ENCODE measurements at regions not wholly inside any gene's neighbourhood (a gene's known extent, or its start where the extent isn't known, plus 50 kb on each side); places are given as distances from the start of the nearest gene placed in this dataset.

GRCh38 chr12:73067616-73068015 lies 795.4 kb downstream of the TRHDE start:
- H3K4me3 ChIP-seq (ENCODE audit: insufficient read length, low read depth): no peak overlapping the region
- H3K27me3 ChIP-seq (ENCODE audit: insufficient read depth, insufficient read length): no peaks in the 10 kb centered on the region
- DNase-seq (ENCODE audit: low read depth, low spot score): no peak
- no peaks in the 10 kb centered on the region for H3K9me3 ChIP-seq (ENCODE audit: insufficient read depth, low read length)
- H3K4me1 ChIP-seq (ENCODE audit: insufficient read depth, insufficient read length): no peaks in the 10 kb centered on the region
- no peaks in the 10 kb centered on the region for H3K36me3 ChIP-seq (ENCODE audit: insufficient read depth, insufficient read length, low read length)
- H3K9ac ChIP-seq (ENCODE audit: insufficient read length, low read depth): no peak overlapping the region
- TF ChIP-seq SUZ12 (IDR thresholded peaks at IDR 0.05; ENCODE audit: extremely low read depth, insufficient read depth, insufficient read length): no peak
- TF ChIP-seq YY1 (IDR thresholded peaks at IDR 0.05; ENCODE audit: insufficient read depth, insufficient read length): no peak
- TF ChIP-seq ZNF274 (IDR thresholded peaks at IDR 0.05; ENCODE audit: low read depth, low read length): no peak

- H3K27me3 ChIP-seq (ENCODE audit: insufficient read depth, insufficient read length): no peaks in the 10 kb centered on the region
- no peaks in the 10 kb centered on the region for H3K36me3 ChIP-seq (ENCODE audit: insufficient read depth, insufficient read length, low read length)
- no peak overlapping the region for H3K4me3 ChIP-seq (ENCODE audit: insufficient read length, low read depth)
- no peak for DNase-seq (ENCODE audit: low read depth, low spot score)
- no peak overlapping the region for H3K9ac ChIP-seq (ENCODE audit: insufficient read length, low read depth)
- no peaks in the 10 kb centered on the region for H3K4me1 ChIP-seq (ENCODE audit: insufficient read depth, insufficient read length)
- TF ChIP-seq ZNF274 (IDR thresholded peaks at IDR 0.05; ENCODE audit: low read depth, low read length) (no peak), YY1 (IDR thresholded peaks at IDR 0.05; ENCODE audit: insufficient read depth, insufficient read length) (no peak), SUZ12 (IDR thresholded peaks at IDR 0.05; ENCODE audit: extremely low read depth, insufficient read depth, insufficient read length) (no peak)
- no peaks in the 10 kb centered on the region for H3K9me3 ChIP-seq (ENCODE audit: insufficient read depth, low read length)
Observed at GRCh38 chr12:73072214-73072613, 800.0 kb downstream of the TRHDE start.

GRCh38 chr12:73076760-73077159 lies 804.6 kb downstream of the TRHDE start:
- Histone ChIP-seq H3K9me3 (ENCODE audit: insufficient read depth, low read length) (no peaks in the 10 kb centered on the region), H3K4me1 (ENCODE audit: insufficient read depth, insufficient read length) (no peaks in the 10 kb centered on the region), H3K36me3 (ENCODE audit: insufficient read depth, insufficient read length, low read length) (no peaks in the 10 kb centered on the region), H3K4me3 (ENCODE audit: insufficient read length, low read depth) (no peak overlapping the region), H3K9ac (ENCODE audit: insufficient read length, low read depth) (no peak overlapping the region), H3K27me3 (ENCODE audit: insufficient read depth, insufficient read length) (no peaks in the 10 kb centered on the region)
- TF ChIP-seq ZNF274 (IDR thresholded peaks at IDR 0.05; ENCODE audit: low read depth, low read length) (no peak), SUZ12 (IDR thresholded peaks at IDR 0.05; ENCODE audit: extremely low read depth, insufficient read depth, insufficient read length) (no peak), YY1 (IDR thresholded peaks at IDR 0.05; ENCODE audit: insufficient read depth, insufficient read length) (no peak)
- no peak for DNase-seq (ENCODE audit: low read depth, low spot score)

DNA sequence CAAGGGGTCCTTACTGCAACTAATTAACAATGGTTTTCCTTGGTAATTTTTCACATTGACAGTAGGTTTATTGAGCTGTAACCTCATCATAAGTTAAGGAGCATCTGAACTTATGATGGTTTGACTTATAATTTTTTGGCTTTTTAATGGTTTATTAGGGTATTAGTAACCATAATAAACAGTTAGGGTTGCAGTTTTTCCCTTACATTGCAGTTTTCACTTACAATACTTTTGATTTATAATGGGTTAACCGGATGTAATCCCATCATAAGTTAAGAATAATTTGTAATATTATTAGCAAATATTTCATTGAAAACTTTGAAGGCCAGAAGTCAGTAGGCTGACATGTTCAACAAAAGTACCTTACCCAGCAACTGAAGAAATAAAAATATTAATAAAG lies 811.6 kb downstream of the TRHDE start:
- H3K4me1 ChIP-seq (ENCODE audit: insufficient read depth, insufficient read length): no peaks in the 10 kb centered on the region
- no peak overlapping the region for H3K9ac ChIP-seq (ENCODE audit: insufficient read length, low read depth)
- no peak for DNase-seq (ENCODE audit: low read depth, low spot score)
- no peaks in the 10 kb centered on the region for H3K36me3 ChIP-seq (ENCODE audit: insufficient read depth, insufficient read length, low read length)
- no peaks in the 10 kb centered on the region for H3K9me3 ChIP-seq (ENCODE audit: insufficient read depth, low read length)
- no peaks in the 10 kb centered on the region for H3K27me3 ChIP-seq (ENCODE audit: insufficient read depth, insufficient read length)
- TF ChIP-seq SUZ12 (IDR thresholded peaks at IDR 0.05; ENCODE audit: extremely low read depth, insufficient read depth, insufficient read length): no peak
- TF ChIP-seq YY1 (IDR thresholded peaks at IDR 0.05; ENCODE audit: insufficient read depth, insufficient read length): no peak
- no peak for TF ChIP-seq ZNF274 (IDR thresholded peaks at IDR 0.05; ENCODE audit: low read depth, low read length)
- H3K4me3 ChIP-seq (ENCODE audit: insufficient read length, low read depth): no peak overlapping the region

DNA sequence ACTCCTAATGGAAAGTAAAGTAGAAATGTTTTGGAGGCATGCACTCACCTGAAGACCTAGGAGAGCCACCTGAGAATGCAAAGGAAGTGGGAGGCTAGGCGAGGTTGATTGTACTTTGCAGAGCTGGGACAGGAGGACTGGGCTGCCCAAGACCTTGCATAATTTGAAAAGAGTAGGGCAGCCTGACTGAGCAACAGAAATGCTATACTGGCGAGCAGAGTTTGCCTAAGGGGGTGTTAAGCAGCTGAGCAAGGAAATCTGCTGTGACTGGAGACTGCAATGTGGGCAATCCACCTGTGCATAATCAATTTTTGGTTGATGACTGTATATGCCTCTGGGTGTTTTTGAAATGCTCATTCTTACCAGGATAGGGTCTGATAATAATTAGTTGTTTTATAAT lies 834.1 kb downstream of the TRHDE start:
- no peak for DNase-seq (ENCODE audit: low read depth, low spot score)
- H3K4me3 ChIP-seq (ENCODE audit: insufficient read length, low read depth): no peak overlapping the region
- H3K36me3 ChIP-seq (ENCODE audit: insufficient read depth, insufficient read length, low read length): no peaks in the 10 kb centered on the region
- no peaks in the 10 kb centered on the region for H3K27me3 ChIP-seq (ENCODE audit: insufficient read depth, insufficient read length)
- no peak for TF ChIP-seq YY1 (IDR thresholded peaks at IDR 0.05; ENCODE audit: insufficient read depth, insufficient read length)
- no peak for TF ChIP-seq SUZ12 (IDR thresholded peaks at IDR 0.05; ENCODE audit: extremely low read depth, insufficient read depth, insufficient read length)
- no peak for TF ChIP-seq ZNF274 (IDR thresholded peaks at IDR 0.05; ENCODE audit: low read depth, low read length)
- H3K9ac ChIP-seq (ENCODE audit: insufficient read length, low read depth): no peak overlapping the region
- no peaks in the 10 kb centered on the region for H3K9me3 ChIP-seq (ENCODE audit: insufficient read depth, low read length)
- no peaks in the 10 kb centered on the region for H3K4me1 ChIP-seq (ENCODE audit: insufficient read depth, insufficient read length)

GRCh38 chr12:73106896-73107295 lies 834.7 kb downstream of the TRHDE start:
- H3K4me1 ChIP-seq (ENCODE audit: insufficient read depth, insufficient read length): no peaks in the 10 kb centered on the region
- H3K4me3 ChIP-seq (ENCODE audit: insufficient read length, low read depth): no peak overlapping the region
- no peak for DNase-seq (ENCODE audit: low read depth, low spot score)
- H3K9me3 ChIP-seq (ENCODE audit: insufficient read depth, low read length): no peaks in the 10 kb centered on the region
- H3K9ac ChIP-seq (ENCODE audit: insufficient read length, low read depth): no peak overlapping the region
- H3K27me3 ChIP-seq (ENCODE audit: insufficient read depth, insufficient read length): no peaks in the 10 kb centered on the region
- H3K36me3 ChIP-seq (ENCODE audit: insufficient read depth, insufficient read length, low read length): no peaks in the 10 kb centered on the region
- TF ChIP-seq ZNF274 (IDR thresholded peaks at IDR 0.05; ENCODE audit: low read depth, low read length) (no peak), YY1 (IDR thresholded peaks at IDR 0.05; ENCODE audit: insufficient read depth, insufficient read length) (no peak), SUZ12 (IDR thresholded peaks at IDR 0.05; ENCODE audit: extremely low read depth, insufficient read depth, insufficient read length) (no peak)

DNA sequence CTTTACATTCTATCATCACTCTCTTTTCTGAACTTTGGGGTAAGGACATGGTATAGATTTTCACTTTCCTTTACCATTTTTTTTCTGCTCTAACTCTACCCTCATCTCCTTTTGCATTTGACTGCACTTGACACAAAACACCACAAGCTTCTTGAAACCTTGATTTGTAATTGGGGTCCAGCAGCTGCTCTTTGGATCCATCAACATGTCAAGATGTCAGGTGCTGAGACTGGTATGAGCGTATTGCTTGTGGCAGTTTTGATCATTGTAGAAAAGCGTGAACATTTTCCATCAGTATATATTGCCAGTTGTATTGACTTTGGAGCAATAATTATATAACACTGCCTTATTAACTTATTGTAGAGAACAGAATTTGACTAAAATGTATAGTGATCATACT lies 838.6 kb downstream of the TRHDE start:
- H3K9ac ChIP-seq (ENCODE audit: insufficient read length, low read depth): no peak overlapping the region
- TF ChIP-seq YY1 (IDR thresholded peaks at IDR 0.05; ENCODE audit: insufficient read depth, insufficient read length): no peak
- TF ChIP-seq ZNF274 (IDR thresholded peaks at IDR 0.05; ENCODE audit: low read depth, low read length): no peak
- no peak for TF ChIP-seq SUZ12 (IDR thresholded peaks at IDR 0.05; ENCODE audit: extremely low read depth, insufficient read depth, insufficient read length)
- DNase-seq (ENCODE audit: low read depth, low spot score): no peak

More for the DNA sequence above, 838.6 kb downstream of the TRHDE start:
- H3K36me3 ChIP-seq (ENCODE audit: insufficient read depth, insufficient read length, low read length): no peaks in the 10 kb centered on the region
- H3K4me3 ChIP-seq (ENCODE audit: insufficient read length, low read depth): no peak overlapping the region
- no peaks in the 10 kb centered on the region for H3K9me3 ChIP-seq (ENCODE audit: insufficient read depth, low read length)
- no peaks in the 10 kb centered on the region for H3K27me3 ChIP-seq (ENCODE audit: insufficient read depth, insufficient read length)
- H3K4me1 ChIP-seq (ENCODE audit: insufficient read depth, insufficient read length): no peaks in the 10 kb centered on the region
